Left forelimb (tissue), 1 donor: ENCODE measurements at regions not wholly inside any gene's neighbourhood (a gene's known extent, or its start where the extent isn't known, plus 50 kb on each side); places are given as distances from the start of the nearest gene placed in this dataset.

Experiments used
- DNase-seq: peaks from one replicate; pipeline ENCODE4 v3.0.0-alpha.2; 2018; ENCODE audit warnings: low spot score

GRCh38 chr14:76948976-76949375, 79.5 kb downstream of the IRF2BPL start:
- no peak for DNase-seq

GRCh38 chr14:76948213-76948947, 80.1 kb downstream of the IRF2BPL start:
- DNase-seq, result no peak

- no peak for DNase-seq
Measured at GRCh38 chr14:76947838-76948184, 80.7 kb downstream of the IRF2BPL start.

GRCh38 chr14:76947078-76947837, 81.2 kb downstream of the IRF2BPL start:
- DNase-seq, result peak; percentile 90

- DNase-seq, result no peak
Measured at GRCh38 chr14:76946753-76947077, 81.8 kb downstream of the IRF2BPL start.

GRCh38 chr14:76943072-76943471, 85.4 kb downstream of the IRF2BPL start:
- DNase-seq, result no peak

- no peak for DNase-seq
Measured at GRCh38 chr14:76941946-76942805, 86.3 kb downstream of the IRF2BPL start.

- no peak for DNase-seq
Measured at GRCh38 chr14:76941544-76941943, 87.0 kb downstream of the IRF2BPL start.

- DNase-seq, result no peak
Measured at GRCh38 chr14:76940021-76940760, 88.3 kb downstream of the IRF2BPL start.

- no peak for DNase-seq
Measured at GRCh38 chr14:76939015-76939742, 89.3 kb downstream of the IRF2BPL start.

GRCh38 chr14:76938092-76938500, 90.4 kb downstream of the IRF2BPL start:
- no peak for DNase-seq

GRCh38 chr14:76937181-76938091, 91.1 kb downstream of the IRF2BPL start:
- DNase-seq, result peak; percentile 84

- no peak for DNase-seq
Measured at GRCh38 chr14:76936483-76936882, 92.0 kb downstream of the IRF2BPL start.

- DNase-seq, result no peak
Measured at GRCh38 chr14:76933515-76933914, 95.0 kb downstream of the IRF2BPL start.

GRCh38 chr14:76931631-76932402, 96.7 kb downstream of the IRF2BPL start:
- DNase-seq, result no peak

- no peak for DNase-seq
Measured at GRCh38 chr14:76930549-76930948, 98.0 kb downstream of the IRF2BPL start.

GRCh38 chr14:76929927-76930326, 98.6 kb downstream of the IRF2BPL start:
- no peak for DNase-seq

GRCh38 chr14:76927971-76928700, 100.4 kb downstream of the IRF2BPL start:
- no peak for DNase-seq
